ENCODE measurements at regions not wholly inside any gene's neighbourhood (a gene's known extent, or its start where the extent isn't known, plus 50 kb on each side); places are given as distances from the start of the nearest gene placed in this dataset.
"Not testable (repeated sequence)": the region's sequence is repeated elsewhere in the genome, so short reads cannot be mapped to it uniquely, and the experiment has no call there.

- Histone ChIP-seq H3K4me1 (ENCODE audit: control extremely low read depth in 1 of 4, control insufficient read depth in 4 of 4, insufficient read depth in 4 of 4, low read length in 3 of 4) (no peaks in the 10 kb centered on the region), H3K4me3 (ENCODE audit: control insufficient read depth in 1 of 7, extremely low read depth in 1 of 7, insufficient read depth in 4 of 7, low read depth in 2 of 7, low read length in 6 of 7) (no peak overlapping the region), H3K27ac (ENCODE audit: insufficient read depth in 1 of 2, low read depth in 1 of 2, low read length in 2 of 2, poor library complexity in 1 of 2, severe bottlenecking in 2 of 2) (no peak overlapping the region), H3K36me3 (ENCODE audit: control insufficient read depth in 4 of 4, insufficient read depth in 4 of 4, low read length in 3 of 4) (no peaks in the 10 kb centered on the region), H3K27me3 (replicated peaks in 2 of 5; ENCODE audit: control insufficient read depth in 4 of 5, insufficient read depth in 5 of 5, low read length in 4 of 5) (peaks cover 0 to 16% (median 3%) of the 10 kb centered on the region in 5 experiments), H3K9me3 (ENCODE audit: control extremely low read depth in 1 of 5, control insufficient read depth in 4 of 5, insufficient read depth in 2 of 5, low read depth in 1 of 5, low read length in 4 of 5) (no peaks in the 10 kb centered on the region)
- CTCF ChIA-PET = no interaction called here
- POLR2A ChIA-PET = no interaction called here
- WGBS (ENCODE audit: insufficient coverage) = 64% methylated on average over 9 of the region's 10 CpGs
- DNase-seq = no peak
Measured at GRCh38 chr10:118812393-118812740, 57.6 kb upstream of the CACUL1 start.

- H3K9me3 ChIP-seq (ENCODE audit: control extremely low read depth in 1 of 5, control insufficient read depth in 4 of 5, insufficient read depth in 2 of 5, low read depth in 1 of 5, low read length in 4 of 5); H3K27ac ChIP-seq (ENCODE audit: insufficient read depth in 1 of 2, low read depth in 1 of 2, low read length in 2 of 2, poor library complexity in 1 of 2, severe bottlenecking in 2 of 2); H3K4me1 ChIP-seq (ENCODE audit: control extremely low read depth in 1 of 4, control insufficient read depth in 4 of 4, insufficient read depth in 4 of 4, low read length in 3 of 4); H3K4me3 ChIP-seq (ENCODE audit: control insufficient read depth in 1 of 7, extremely low read depth in 1 of 7, insufficient read depth in 4 of 7, low read depth in 2 of 7, low read length in 6 of 7); DNase-seq; H3K36me3 ChIP-seq (ENCODE audit: control insufficient read depth in 4 of 4, insufficient read depth in 4 of 4, low read length in 3 of 4); POLR2A ChIA-PET; CTCF ChIA-PET: not testable (repeated sequence)
- peaks cover 0 to 16% (median 3%) of the 10 kb centered on the region in 5 experiments for H3K27me3 ChIP-seq (replicated peaks in 2 of 5; ENCODE audit: control insufficient read depth in 4 of 5, insufficient read depth in 5 of 5, low read length in 4 of 5)
- WGBS (ENCODE audit: insufficient coverage) = 99% methylated on average over 13 of the region's 13 CpGs
Measured at GRCh38 chr10:118813001-118813400, 58.2 kb upstream of the CACUL1 start.

- H3K36me3 ChIP-seq (ENCODE audit: control insufficient read depth in 4 of 4, insufficient read depth in 4 of 4, low read length in 3 of 4) = no peaks in the 10 kb centered on the region
- POLR2A ChIA-PET = no interaction called here
Measured at GRCh38 chr10:118816471-118817168, 61.9 kb upstream of the CACUL1 start.

GRCh38 chr10:118817328-118818068 is 62.7 kb upstream of the CACUL1 start:
- POLR2A ChIA-PET = no interaction called here

More at GRCh38 chr10:118816471-118817168, 61.9 kb upstream of the CACUL1 start:
- H3K27me3 ChIP-seq (replicated peaks in 2 of 5; ENCODE audit: control insufficient read depth in 4 of 5, insufficient read depth in 5 of 5, low read length in 4 of 5) = peaks cover 0 to 16% (median 3%) of the 10 kb centered on the region in 5 experiments
- 92% methylated on average over 15 of the region's 16 CpGs for WGBS (ENCODE audit: insufficient coverage)
- no peak overlapping the region for H3K4me3 ChIP-seq (ENCODE audit: control insufficient read depth in 1 of 7, extremely low read depth in 1 of 7, insufficient read depth in 4 of 7, low read depth in 2 of 7, low read length in 6 of 7)
- H3K4me1 ChIP-seq (ENCODE audit: control extremely low read depth in 1 of 4, control insufficient read depth in 4 of 4, insufficient read depth in 4 of 4, low read length in 3 of 4) = no peaks in the 10 kb centered on the region
- no peak overlapping the region for H3K27ac ChIP-seq (ENCODE audit: insufficient read depth in 1 of 2, low read depth in 1 of 2, low read length in 2 of 2, poor library complexity in 1 of 2, severe bottlenecking in 2 of 2)
- no peak for DNase-seq
- CTCF ChIA-PET = interaction anchor here (1.5 kb wide), 1 partner anchor 28 kb away, joined by 3 read pairs; no protein-coding TSS in a partner anchor
- no peaks in the 10 kb centered on the region for H3K9me3 ChIP-seq (ENCODE audit: control extremely low read depth in 1 of 5, control insufficient read depth in 4 of 5, insufficient read depth in 2 of 5, low read depth in 1 of 5, low read length in 4 of 5)

GRCh38 chr10:118818621-118819221 is 64.0 kb upstream of the CACUL1 start:
- no peaks in the 10 kb centered on the region for H3K9me3 ChIP-seq (ENCODE audit: control extremely low read depth in 1 of 5, control insufficient read depth in 4 of 5, insufficient read depth in 2 of 5, low read depth in 1 of 5, low read length in 4 of 5)
- no peak for DNase-seq
- H3K27me3 ChIP-seq (replicated peaks in 2 of 5; ENCODE audit: control insufficient read depth in 4 of 5, insufficient read depth in 5 of 5, low read length in 4 of 5) = peaks cover 0 to 10% (median 0%) of the 10 kb centered on the region in 5 experiments
- ChIA-PET POLR2A (no interaction called here), CTCF (interaction anchor here (1.0 to 1.3 kb wide), 2 partner anchors 10 to 11 kb away, joined by 3 to 4 read pairs; no protein-coding TSS in a partner anchor)
- H3K36me3 ChIP-seq (ENCODE audit: control insufficient read depth in 4 of 4, insufficient read depth in 4 of 4, low read length in 3 of 4) = no peaks in the 10 kb centered on the region
- 92% methylated on average over 17 of the region's 17 CpGs for whole genome bisulfite sequencing (ENCODE audit: insufficient coverage)
- H3K27ac ChIP-seq (ENCODE audit: insufficient read depth in 1 of 2, low read depth in 1 of 2, low read length in 2 of 2, poor library complexity in 1 of 2, severe bottlenecking in 2 of 2) = no peak overlapping the region
- H3K4me1 ChIP-seq (ENCODE audit: control extremely low read depth in 1 of 4, control insufficient read depth in 4 of 4, insufficient read depth in 4 of 4, low read length in 3 of 4) = no peaks in the 10 kb centered on the region
- no peak overlapping the region for H3K4me3 ChIP-seq (ENCODE audit: control insufficient read depth in 1 of 7, extremely low read depth in 1 of 7, insufficient read depth in 4 of 7, low read depth in 2 of 7, low read length in 6 of 7)

More at GRCh38 chr10:118817328-118818068, 62.7 kb upstream of the CACUL1 start:
- CTCF ChIA-PET = interaction anchor here (1.3 to 1.5 kb wide), 2 partner anchors 11 to 27 kb away, joined by 3 to 4 read pairs; no protein-coding TSS in a partner anchor
- H3K27me3 ChIP-seq (replicated peaks in 2 of 5; ENCODE audit: control insufficient read depth in 4 of 5, insufficient read depth in 5 of 5, low read length in 4 of 5) = peaks cover 0 to 10% (median 3%) of the 10 kb centered on the region in 5 experiments
- H3K4me3 ChIP-seq (ENCODE audit: control insufficient read depth in 1 of 7, extremely low read depth in 1 of 7, insufficient read depth in 4 of 7, low read depth in 2 of 7, low read length in 6 of 7) = no peak overlapping the region
- WGBS (ENCODE audit: insufficient coverage) = 96% methylated on average over 16 of the region's 18 CpGs
- H3K27ac ChIP-seq (ENCODE audit: insufficient read depth in 1 of 2, low read depth in 1 of 2, low read length in 2 of 2, poor library complexity in 1 of 2, severe bottlenecking in 2 of 2) = no peak overlapping the region
- no peaks in the 10 kb centered on the region for H3K36me3 ChIP-seq (ENCODE audit: control insufficient read depth in 4 of 4, insufficient read depth in 4 of 4, low read length in 3 of 4)
- DNase-seq = no peak
- H3K4me1 ChIP-seq (ENCODE audit: control extremely low read depth in 1 of 4, control insufficient read depth in 4 of 4, insufficient read depth in 4 of 4, low read length in 3 of 4) = no peaks in the 10 kb centered on the region
- H3K9me3 ChIP-seq (ENCODE audit: control extremely low read depth in 1 of 5, control insufficient read depth in 4 of 5, insufficient read depth in 2 of 5, low read depth in 1 of 5, low read length in 4 of 5) = no peaks in the 10 kb centered on the region

GRCh38 chr10:118820326-118821116 is 65.8 kb upstream of the CACUL1 start:
- POLR2A ChIA-PET = no interaction called here
- DNase-seq = no peak
- no peaks in the 10 kb centered on the region for H3K36me3 ChIP-seq (ENCODE audit: control insufficient read depth in 4 of 4, insufficient read depth in 4 of 4, low read length in 3 of 4)
- no peak overlapping the region for H3K27ac ChIP-seq (ENCODE audit: insufficient read depth in 1 of 2, low read depth in 1 of 2, low read length in 2 of 2, poor library complexity in 1 of 2, severe bottlenecking in 2 of 2)
- 88% methylated on average over 12 of the region's 16 CpGs for WGBS (ENCODE audit: insufficient coverage)
- peaks cover 0 to 2% (median 0%) of the 10 kb centered on the region in 5 experiments for H3K27me3 ChIP-seq (replicated peaks in 2 of 5; ENCODE audit: control insufficient read depth in 4 of 5, insufficient read depth in 5 of 5, low read length in 4 of 5)
- no peaks in the 10 kb centered on the region for H3K9me3 ChIP-seq (ENCODE audit: control extremely low read depth in 1 of 5, control insufficient read depth in 4 of 5, insufficient read depth in 2 of 5, low read depth in 1 of 5, low read length in 4 of 5)
- no peak overlapping the region for H3K4me3 ChIP-seq (ENCODE audit: control insufficient read depth in 1 of 7, extremely low read depth in 1 of 7, insufficient read depth in 4 of 7, low read depth in 2 of 7, low read length in 6 of 7)
- no peaks in the 10 kb centered on the region for H3K4me1 ChIP-seq (ENCODE audit: control extremely low read depth in 1 of 4, control insufficient read depth in 4 of 4, insufficient read depth in 4 of 4, low read length in 3 of 4)
- CTCF ChIA-PET = no interaction called here

Data from common myeloid progenitor, CD34-positive (primary cell).